HG02884 (cell line): ENCODE measurements at regions not wholly inside any gene's neighbourhood (a gene's known extent, or its start where the extent isn't known, plus 50 kb on each side); places are given as distances from the start of the nearest gene placed in this dataset.

Experiments used
- ATAC-seq: cut with Tn5 transposase; IDR thresholded peaks from one replicate; pipeline ENCODE4 v1.9.1; 2021; ENCODE audit warnings: mild to moderate bottlenecking, moderate library complexity; ENCODE audit not compliant: unreplicated experiment

- ATAC-seq = no peak
Observed at GRCh38 chr17:71910002-71910401, 210.8 kb upstream of the SOX9 start.

- no peak for ATAC-seq
Observed at GRCh38 chr17:71914042-71914441, 206.8 kb upstream of the SOX9 start.

- no peak for ATAC-seq
Observed at GRCh38 chr17:71914812-71915211, 206.0 kb upstream of the SOX9 start.

GRCh38 chr17:71917715-71918114 lies 203.1 kb upstream of the SOX9 start:
- ATAC-seq = no peak

GRCh38 chr17:71919186-71919585 lies 201.6 kb upstream of the SOX9 start:
- ATAC-seq = no peak

- ATAC-seq = no peak
Observed at GRCh38 chr17:71919896-71920295, 200.9 kb upstream of the SOX9 start.

- ATAC-seq = no peak
Observed at GRCh38 chr17:71921796-71922195, 199.0 kb upstream of the SOX9 start.

- no peak for ATAC-seq
Observed at GRCh38 chr17:71922439-71922838, 198.4 kb upstream of the SOX9 start.

GRCh38 chr17:71926746-71927398 lies 193.9 kb upstream of the SOX9 start:
- ATAC-seq = no peak

- no peak for ATAC-seq
Observed at GRCh38 chr17:71933306-71933705, 187.5 kb upstream of the SOX9 start.

GRCh38 chr17:71934520-71934919 lies 186.3 kb upstream of the SOX9 start:
- no peak for ATAC-seq

- ATAC-seq = no peak
Observed at GRCh38 chr17:71935341-71935740, 185.5 kb upstream of the SOX9 start.

- no peak for ATAC-seq
Observed at GRCh38 chr17:71936977-71937376, 183.8 kb upstream of the SOX9 start.

GRCh38 chr17:71937914-71938313 lies 182.9 kb upstream of the SOX9 start:
- ATAC-seq = no peak

GRCh38 chr17:71938340-71939010 lies 182.3 kb upstream of the SOX9 start:
- ATAC-seq = no peak

- ATAC-seq = no peak
Observed at GRCh38 chr17:71941920-71942319, 178.9 kb upstream of the SOX9 start.

GRCh38 chr17:71942626-71943025 lies 178.2 kb upstream of the SOX9 start:
- ATAC-seq = no peak

GRCh38 chr17:71948703-71949422 lies 172.0 kb upstream of the SOX9 start:
- no peak for ATAC-seq

GRCh38 chr17:71959154-71959553 lies 161.7 kb upstream of the SOX9 start:
- ATAC-seq = no peak

- no peak for ATAC-seq
Observed at GRCh38 chr17:71963351-71963750, 157.5 kb upstream of the SOX9 start.

GRCh38 chr17:71963791-71964190 lies 157.0 kb upstream of the SOX9 start:
- no peak for ATAC-seq

GRCh38 chr17:71964559-71964958 lies 156.3 kb upstream of the SOX9 start:
- ATAC-seq = no peak
